ENCODE measurements at regions not wholly inside any gene's neighbourhood (a gene's known extent, or its start where the extent isn't known, plus 50 kb on each side); places are given as distances from the start of the nearest gene placed in this dataset.

DNA sequence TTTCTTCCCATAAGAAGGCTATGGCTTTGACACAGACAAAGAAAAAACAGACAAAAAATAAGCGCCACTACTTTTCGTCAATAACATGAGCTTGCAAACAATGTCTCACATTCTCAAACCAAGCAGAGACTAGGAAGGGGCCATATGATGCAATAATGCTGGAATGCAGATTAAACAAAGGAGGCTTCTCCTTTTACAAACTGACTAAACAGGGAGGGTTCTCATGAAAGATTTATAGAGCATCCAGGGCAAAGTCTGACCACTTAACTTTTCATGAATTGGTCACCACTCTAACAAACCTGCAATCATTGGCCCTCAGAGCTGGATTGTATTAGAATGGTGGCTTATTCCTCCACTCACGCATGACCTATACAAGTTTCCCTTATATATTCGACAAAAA is 663.3 kb upstream of the CHAC2 start:
- TF ChIP-seq CTCF (IDR thresholded peaks at IDR 0.05) (no peak), POLR2AphosphoS5 (IDR thresholded peaks at IDR 0.05) (no peak), EP300 (IDR thresholded peaks at IDR 0.05) (no peak), POLR2A (IDR thresholded peaks at IDR 0.05) (no peak)

Data from sigmoid colon (tissue), 4 donors.